ENCODE measurements at regions not wholly inside any gene's neighbourhood (a gene's known extent, or its start where the extent isn't known, plus 50 kb on each side); places are given as distances from the start of the nearest gene placed in this dataset.
"Not testable (repeated sequence)": the region's sequence is repeated elsewhere in the genome, so short reads cannot be mapped to it uniquely, and the experiment has no call there.

DNA sequence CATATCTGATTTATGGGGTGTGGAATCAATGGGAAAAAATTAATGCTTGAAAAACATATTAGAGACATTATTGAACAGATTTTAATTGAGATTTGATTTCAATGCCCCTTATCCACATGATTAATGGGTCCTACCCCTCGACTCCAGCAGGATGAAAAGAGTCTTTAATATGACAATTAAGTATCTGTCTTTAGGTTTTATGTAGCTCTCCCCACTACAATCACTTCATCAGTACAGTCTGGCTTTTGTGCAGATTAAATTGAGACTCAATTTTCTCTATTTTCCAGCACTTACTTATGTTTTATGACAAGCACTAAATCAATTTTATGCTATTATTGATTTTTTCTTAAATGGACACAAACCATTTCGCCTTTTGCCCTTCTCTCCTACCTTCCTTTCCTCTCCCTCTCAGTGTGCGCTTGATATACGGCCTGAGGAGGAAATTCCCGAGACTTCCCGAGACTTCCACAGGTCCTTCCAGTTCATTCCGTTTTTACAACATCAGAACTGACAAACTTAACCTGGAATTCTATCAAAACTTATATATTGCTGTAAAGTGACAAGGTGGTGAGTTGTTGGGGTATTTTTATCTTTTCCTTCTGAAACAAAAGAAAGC, 555.1 kb upstream of the SALL3 start:
- no peak for DNase-seq
- Histone ChIP-seq H3K9me3 (no peaks in the 10 kb centered on the region), H3K4me3 (no peak overlapping the region), H3K27me3 (no peaks in the 10 kb centered on the region), H3K36me3 (no peaks in the 10 kb centered on the region)

DNA sequence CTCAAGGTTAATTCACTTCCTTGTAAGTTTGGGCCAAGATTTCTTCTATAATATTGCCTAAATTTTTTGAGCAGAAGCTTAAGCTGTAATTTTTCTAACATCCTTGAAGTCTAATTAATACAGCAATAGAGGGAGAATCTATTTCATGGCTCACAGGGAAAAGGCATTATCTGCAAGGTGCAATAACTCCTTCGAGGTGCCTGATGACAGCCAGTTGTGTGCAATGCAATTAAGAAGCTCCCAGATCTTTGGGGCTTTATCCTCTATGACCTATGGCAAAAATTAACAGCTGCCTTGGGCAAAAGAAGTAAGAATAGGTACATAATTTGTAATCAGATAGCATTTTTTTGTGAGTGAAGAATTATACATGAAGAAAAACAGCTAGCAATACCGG, 554.6 kb upstream of the SALL3 start:
- Histone ChIP-seq H3K27me3 (no peaks in the 10 kb centered on the region), H3K9me3 (no peaks in the 10 kb centered on the region), H3K4me3 (no peak overlapping the region), H3K36me3 (no peaks in the 10 kb centered on the region)
- no peak for DNase-seq

DNA sequence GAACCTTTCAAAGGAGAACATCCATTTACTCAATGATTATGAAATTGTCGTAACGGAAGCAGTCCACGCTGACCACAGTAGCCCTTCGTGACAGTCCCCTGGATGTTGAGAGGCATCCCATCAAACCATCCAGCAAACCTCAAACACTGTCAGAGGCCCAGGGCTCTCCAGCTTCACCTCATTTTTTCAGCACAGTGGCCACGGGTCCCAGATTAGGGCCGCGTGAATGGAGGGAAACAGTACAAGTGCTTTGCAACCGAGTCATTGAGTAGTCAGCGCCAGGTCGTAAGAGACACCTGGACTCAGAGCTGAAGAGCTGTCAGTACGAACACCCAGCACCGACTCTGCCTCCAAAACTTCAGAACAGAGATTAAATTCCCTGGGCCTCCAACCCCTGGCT, 552.5 kb upstream of the SALL3 start:
- no peaks in the 10 kb centered on the region for H3K36me3 ChIP-seq
- no peak for DNase-seq
- no peaks in the 10 kb centered on the region for H3K27me3 ChIP-seq
- no peak overlapping the region for H3K4me3 ChIP-seq
- H3K9me3 ChIP-seq: no peaks in the 10 kb centered on the region

DNA sequence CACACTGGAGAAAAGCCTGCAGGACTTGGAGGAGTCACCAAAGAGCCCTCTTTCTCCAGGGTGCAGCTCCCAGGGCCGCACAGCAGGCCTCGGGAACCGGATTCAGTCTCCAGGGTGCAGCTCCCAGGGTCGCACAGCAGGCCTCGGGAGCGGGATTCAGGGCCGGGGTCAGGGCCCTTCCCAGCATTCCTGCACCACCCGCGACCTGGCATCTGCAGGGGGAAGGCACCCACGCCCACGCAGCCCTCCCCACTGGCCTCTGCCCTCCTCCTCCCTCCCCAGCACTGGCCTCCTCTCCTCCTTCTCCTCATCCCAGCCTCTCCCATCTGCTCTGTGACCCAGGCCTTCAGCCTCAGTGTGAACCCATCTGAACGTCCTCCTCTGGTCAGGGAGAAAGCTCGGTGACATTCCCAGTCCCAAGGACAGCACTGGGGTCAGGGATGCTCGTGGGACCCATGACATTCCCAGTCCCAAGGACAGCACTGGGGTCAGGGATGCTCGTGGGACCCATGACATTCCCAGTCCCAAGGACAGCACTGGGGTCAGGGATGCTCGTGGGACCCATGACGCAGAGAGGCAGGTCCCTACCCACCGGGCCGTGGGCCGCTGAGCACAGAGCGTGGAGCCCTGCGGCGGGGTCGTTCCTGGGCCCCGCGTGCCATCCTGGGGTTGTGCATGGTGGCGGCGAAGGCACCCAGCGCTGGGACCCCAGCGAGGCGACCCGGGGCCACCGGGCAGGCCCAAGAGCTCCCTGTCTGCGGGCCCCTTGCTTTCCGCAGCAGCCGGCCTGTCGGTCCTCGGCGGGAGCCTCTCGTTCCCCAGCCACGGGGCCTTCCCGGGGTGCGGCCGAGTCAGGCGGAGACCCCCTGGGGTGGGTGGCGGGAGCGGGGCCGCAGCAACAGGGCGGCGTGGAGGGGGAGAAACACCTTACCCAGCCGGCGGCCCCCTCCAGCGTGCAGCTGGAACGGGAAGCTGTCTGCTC, 550.2 kb upstream of the SALL3 start:
- Histone ChIP-seq H3K27me3 (no peaks in the 10 kb centered on the region), H3K4me3 (no peak overlapping the region), H3K36me3 (no peaks in the 10 kb centered on the region), H3K9me3 (no peaks in the 10 kb centered on the region)
- DNase-seq: no peak

DNA sequence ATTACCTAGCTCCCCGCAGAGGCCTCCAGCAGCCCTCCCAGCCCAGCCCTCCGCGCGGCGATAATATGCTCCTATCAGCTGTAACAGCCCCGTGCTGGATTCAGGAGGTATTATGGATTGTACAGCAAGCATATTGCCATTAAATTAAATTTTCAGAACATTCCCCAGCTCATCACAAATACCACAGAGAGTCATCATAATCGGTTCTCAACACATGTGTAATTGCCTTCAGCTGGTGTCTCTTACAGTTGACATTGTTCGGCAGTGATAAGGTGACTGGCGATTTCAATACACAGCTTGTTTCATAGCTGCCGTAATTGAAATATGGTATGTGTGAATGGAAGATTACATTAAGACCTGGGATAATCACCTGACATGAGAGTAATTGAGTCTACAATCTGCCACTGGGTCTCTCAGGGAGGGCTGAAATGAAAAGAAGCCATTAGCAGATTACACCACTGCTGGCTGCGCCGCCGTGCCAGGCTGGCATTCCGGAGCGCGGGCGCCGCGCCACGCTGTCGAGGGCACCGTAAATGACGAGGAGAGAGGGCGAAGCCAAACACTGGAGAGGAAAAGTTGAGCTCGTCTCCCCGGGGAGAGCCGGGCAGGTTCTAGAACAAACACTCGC, 549.4 kb upstream of the SALL3 start:
- H3K36me3 ChIP-seq: no peaks in the 10 kb centered on the region
- no peaks in the 10 kb centered on the region for H3K9me3 ChIP-seq
- no peaks in the 10 kb centered on the region for H3K27me3 ChIP-seq
- DNase-seq: no peak
- H3K4me3 ChIP-seq: no peak overlapping the region

DNA sequence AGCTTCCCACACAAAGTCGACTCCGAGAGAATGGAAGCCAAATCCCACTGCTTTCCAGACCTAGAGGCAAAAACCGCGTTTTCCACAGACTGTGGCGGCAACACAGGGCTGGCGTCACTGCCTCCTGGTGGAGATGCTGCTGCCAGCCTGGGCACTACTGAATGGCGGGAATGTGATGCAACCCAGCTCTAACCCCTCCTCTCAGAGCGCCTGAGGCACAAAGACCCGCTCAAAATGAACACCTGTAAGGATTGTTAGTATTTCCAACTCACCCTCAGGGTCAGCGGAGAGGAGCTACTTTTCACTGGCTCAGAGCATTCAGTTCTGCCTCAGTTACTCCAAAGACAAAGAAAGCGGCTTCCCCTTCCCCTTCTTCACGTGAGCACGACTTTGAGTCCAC, 548.0 kb upstream of the SALL3 start:
- Histone ChIP-seq H3K4me3 (no peak overlapping the region), H3K27me3 (no peaks in the 10 kb centered on the region), H3K9me3 (no peaks in the 10 kb centered on the region), H3K36me3 (no peaks in the 10 kb centered on the region)
- peak; percentile 17 for DNase-seq

DNA sequence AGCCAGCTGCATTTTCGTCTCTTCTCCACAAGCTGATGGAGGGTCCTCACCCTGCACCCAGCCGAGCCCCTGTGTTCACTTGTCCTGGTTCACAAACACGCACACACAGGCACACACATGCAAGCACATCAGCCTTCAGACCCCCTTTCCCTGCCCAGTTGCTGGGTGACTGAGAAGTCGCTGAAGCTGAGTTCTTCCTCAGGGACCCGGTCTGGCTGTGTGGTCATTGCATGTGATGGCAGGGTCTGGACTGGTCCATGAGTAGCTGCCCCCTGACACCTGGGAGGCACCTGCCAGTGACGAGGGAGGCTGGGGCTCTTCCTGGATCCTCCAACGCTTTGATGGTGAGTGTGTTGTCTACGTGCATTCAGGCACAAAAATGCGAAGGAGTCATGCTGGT, 546.1 kb upstream of the SALL3 start:
- no peak for DNase-seq
- no peak overlapping the region for H3K4me3 ChIP-seq
- H3K27me3 ChIP-seq: no peaks in the 10 kb centered on the region
- no peaks in the 10 kb centered on the region for H3K36me3 ChIP-seq
- no peaks in the 10 kb centered on the region for H3K9me3 ChIP-seq

DNA sequence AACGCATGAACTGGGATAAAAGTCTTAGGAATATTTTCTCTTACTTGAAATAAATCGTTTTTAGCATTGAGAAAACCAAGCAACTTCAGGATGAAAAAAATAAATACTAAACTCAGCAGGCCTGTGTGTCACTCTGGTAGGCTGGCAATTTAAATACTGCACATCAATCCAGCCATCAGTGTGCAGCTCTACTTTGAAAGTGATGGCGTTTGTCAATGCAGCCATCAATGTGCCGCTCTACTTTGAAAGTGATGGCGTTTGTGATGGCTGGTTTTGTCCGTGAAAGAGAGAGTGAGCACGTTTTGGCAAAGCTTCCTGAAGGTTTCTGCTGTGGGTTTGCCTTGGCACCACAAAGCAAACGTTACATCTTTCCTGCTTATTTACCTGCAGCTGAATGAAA, 543.5 kb upstream of the SALL3 start:
- Histone ChIP-seq H3K9me3 (no peaks in the 10 kb centered on the region), H3K36me3 (no peaks in the 10 kb centered on the region), H3K4me3 (no peak overlapping the region), H3K27me3 (no peaks in the 10 kb centered on the region)
- DNase-seq: no peak

DNA sequence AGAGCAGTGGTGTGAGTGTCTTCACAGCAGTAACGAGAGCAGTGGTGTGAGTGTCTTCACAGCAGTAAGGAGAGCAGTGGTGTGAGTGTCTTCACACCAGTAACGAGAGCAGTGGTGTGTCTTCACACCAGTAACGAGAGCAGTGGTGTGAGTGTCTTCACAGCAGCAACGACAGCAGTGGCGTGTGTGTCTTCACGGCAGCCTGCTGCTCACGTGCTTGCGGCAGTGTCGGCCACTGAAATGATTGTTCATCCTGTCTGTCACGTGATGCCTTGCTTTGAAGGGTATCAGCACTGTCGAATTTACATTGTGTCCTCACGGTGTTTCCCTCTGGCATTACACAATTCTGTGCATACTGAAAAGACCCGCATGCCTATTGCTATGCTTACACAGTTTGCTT, 541.4 kb upstream of the SALL3 start:
- not testable (repeated sequence) for H3K36me3 ChIP-seq, H3K9me3 ChIP-seq, H3K4me3 ChIP-seq, H3K27me3 ChIP-seq, DNase-seq

DNA sequence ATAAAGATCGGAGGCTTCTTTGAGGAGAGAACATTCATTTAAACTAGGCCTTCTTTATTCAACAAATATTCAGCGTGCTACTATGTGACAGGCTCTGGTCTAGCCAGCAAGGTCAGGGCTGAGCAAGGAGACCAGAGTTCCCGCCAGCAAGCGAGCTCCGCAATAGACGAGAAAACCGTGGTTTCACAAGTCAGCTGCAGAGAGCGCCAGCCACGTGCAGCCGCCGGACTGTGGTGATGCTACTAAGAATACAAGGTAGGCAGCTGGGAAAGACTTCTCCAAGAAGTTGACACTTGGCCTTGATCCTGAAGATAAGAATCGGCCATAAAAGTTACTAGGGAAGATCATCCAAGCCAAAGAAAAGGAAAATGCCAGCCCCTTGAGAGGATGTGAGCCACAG, 533.7 kb upstream of the SALL3 start:
- Histone ChIP-seq H3K9me3 (no peaks in the 10 kb centered on the region), H3K27me3 (no peaks in the 10 kb centered on the region), H3K4me3 (no peak overlapping the region), H3K36me3 (no peaks in the 10 kb centered on the region)
- DNase-seq: no peak

DNA sequence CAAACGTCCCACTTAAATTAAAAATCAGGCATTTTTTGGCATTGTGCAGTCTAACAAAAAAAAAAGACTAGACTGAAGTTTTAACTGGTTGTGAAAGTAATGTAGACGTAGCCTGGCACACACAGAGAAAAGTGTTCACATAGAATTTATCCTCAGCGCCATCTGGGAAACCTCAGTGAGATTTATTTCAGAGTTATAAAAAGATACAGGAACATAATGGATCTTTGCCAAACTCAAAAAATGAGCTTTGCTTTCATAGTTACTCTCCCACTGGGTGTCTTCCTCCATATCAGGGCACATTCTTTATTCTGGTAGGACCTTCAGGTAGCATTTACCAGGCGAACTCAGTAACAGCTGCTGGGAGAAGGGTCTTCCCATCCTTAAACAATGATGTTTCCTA, 532.4 kb upstream of the SALL3 start:
- no peak for DNase-seq

DNA sequence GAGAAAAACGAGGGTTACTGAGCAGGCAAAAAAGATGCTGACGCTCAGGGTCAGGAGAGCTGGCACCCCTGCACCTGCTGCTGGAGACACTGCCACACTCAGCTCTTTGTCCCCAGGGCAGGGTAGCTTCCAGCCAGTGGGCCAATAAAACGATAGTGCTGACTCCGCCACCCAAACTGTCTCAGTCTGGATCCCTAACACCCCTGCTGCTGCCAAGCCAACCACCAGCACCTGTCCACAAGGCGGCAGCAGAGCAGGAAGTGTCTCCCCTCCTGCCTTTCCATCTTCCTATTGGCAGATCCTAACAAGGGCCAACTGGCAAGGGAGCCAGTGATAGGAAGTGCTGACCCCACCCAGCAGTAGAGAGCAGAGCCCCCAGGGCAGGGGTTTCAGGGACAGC, 531.5 kb upstream of the SALL3 start:
- no peak overlapping the region for H3K4me3 ChIP-seq
- no peaks in the 10 kb centered on the region for H3K27me3 ChIP-seq
- no peak for DNase-seq
- no peaks in the 10 kb centered on the region for H3K36me3 ChIP-seq
- H3K9me3 ChIP-seq: no peaks in the 10 kb centered on the region

More for the DNA sequence above, 532.4 kb upstream of the SALL3 start:
- Histone ChIP-seq H3K9me3 (no peaks in the 10 kb centered on the region), H3K4me3 (no peak overlapping the region), H3K36me3 (no peaks in the 10 kb centered on the region), H3K27me3 (no peaks in the 10 kb centered on the region)

DNA sequence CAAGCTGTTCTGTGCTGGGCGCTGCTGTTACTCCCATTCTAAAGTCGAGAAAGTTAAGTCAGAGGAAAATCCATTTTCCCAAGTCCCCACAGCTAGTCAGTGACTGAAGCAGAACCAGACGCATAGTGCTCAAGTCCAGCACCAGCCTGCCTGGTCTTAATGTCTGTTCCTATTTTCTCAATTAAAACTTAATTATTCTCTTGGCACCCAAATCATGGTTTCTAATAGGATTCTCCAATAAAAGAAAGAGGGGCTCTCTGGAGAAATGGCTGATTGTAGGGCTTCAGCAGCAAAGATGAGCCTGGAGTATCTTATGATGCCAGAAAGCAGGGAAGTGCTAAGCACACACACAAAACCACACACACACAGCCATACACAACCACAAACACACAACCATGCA, 531.0 kb upstream of the SALL3 start:
- no peaks in the 10 kb centered on the region for H3K9me3 ChIP-seq
- no peaks in the 10 kb centered on the region for H3K36me3 ChIP-seq

DNA sequence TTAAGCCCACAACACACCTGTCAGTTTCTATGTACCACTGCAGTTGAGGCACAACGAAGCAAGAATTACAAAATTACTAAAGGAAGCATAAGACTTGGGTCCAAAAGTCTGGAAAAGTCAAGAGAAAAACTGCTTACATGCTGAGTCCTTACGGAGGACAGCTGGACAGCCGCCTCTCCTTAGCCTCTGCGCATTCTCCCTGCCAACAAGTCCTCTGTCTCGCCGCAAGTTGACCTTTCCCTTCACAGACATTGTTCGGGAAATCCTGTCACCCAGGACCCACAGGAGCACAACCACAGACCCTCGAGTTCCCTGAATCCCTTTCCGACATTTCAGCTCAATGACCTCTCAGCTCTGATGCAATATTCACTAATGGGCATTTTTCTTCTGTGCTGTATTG, 525.4 kb upstream of the SALL3 start:
- Histone ChIP-seq H3K27me3 (no peaks in the 10 kb centered on the region), H3K36me3 (no peaks in the 10 kb centered on the region), H3K9me3 (no peaks in the 10 kb centered on the region), H3K4me3 (no peak overlapping the region)
- DNase-seq: no peak

More for the DNA sequence above, 531.0 kb upstream of the SALL3 start:
- Histone ChIP-seq H3K4me3 (no peak overlapping the region), H3K27me3 (no peaks in the 10 kb centered on the region)
- no peak for DNase-seq

DNA sequence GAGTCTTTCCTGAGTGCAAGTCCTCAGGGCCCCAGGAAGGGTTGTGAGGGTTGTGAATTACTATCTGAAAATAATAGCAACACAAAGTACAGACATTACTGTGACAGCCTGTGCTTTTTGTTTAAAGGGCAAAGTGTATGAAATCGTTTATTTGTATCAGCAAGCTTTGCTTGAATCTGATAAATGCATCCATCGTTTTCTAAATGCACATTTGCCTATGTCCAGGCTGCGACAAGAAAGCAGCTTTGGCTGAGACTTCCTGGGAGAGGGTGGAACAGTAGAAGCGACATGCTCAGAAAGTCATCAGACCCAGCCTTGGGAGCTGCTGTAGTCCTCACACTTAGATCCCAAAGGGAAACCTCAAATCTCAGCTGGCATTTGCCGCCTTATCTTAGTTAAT, 524.2 kb upstream of the SALL3 start:
- no peak overlapping the region for H3K4me3 ChIP-seq
- DNase-seq: no peak

DNA sequence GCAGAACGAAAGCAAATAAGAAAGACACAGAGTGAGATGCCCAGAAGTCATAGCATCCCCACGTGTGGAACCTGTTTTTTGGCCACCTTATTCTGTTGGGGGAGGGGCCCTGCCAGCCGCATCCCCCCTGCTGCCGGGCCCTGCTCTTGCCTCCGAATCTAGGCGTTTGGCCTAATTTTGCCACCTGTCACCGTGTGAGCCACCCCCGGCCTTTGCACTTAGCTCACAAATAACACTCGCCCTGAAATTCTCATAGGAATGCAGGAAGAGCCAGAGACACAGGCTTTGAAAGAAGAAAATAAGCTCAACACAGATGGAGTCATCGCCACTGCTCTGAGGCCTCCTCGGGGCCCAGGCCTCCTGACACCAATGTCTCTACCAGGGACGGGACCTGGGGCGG, 522.6 kb upstream of the SALL3 start:
- no peak for DNase-seq
- Histone ChIP-seq H3K27me3 (no peaks in the 10 kb centered on the region), H3K4me3 (no peak overlapping the region), H3K36me3 (no peaks in the 10 kb centered on the region), H3K9me3 (no peaks in the 10 kb centered on the region)

More for the DNA sequence above, 524.2 kb upstream of the SALL3 start:
- Histone ChIP-seq H3K9me3 (no peaks in the 10 kb centered on the region), H3K27me3 (no peaks in the 10 kb centered on the region), H3K36me3 (no peaks in the 10 kb centered on the region)

DNA sequence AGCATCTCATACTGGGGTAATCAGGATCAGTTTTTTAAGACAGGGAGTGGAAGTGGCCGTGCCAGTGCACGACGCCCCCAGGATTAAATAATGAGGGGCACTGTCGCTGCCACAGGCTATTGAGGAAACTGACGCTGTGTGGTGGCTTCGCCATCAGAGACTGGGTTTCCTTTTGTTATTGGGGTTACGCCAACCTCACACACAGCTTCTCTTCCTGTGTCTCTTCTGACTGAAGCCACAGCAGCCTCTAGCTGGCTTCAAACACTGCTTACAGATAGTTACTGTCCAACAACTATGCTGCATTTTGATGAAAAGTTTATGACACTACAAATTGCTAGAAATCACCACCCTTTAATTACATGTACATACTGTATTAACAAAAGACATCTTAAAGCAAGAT, 521.9 kb upstream of the SALL3 start:
- Histone ChIP-seq H3K36me3 (no peaks in the 10 kb centered on the region), H3K27me3 (no peaks in the 10 kb centered on the region), H3K4me3 (no peak overlapping the region), H3K9me3 (no peaks in the 10 kb centered on the region)
- no peak for DNase-seq

DNA sequence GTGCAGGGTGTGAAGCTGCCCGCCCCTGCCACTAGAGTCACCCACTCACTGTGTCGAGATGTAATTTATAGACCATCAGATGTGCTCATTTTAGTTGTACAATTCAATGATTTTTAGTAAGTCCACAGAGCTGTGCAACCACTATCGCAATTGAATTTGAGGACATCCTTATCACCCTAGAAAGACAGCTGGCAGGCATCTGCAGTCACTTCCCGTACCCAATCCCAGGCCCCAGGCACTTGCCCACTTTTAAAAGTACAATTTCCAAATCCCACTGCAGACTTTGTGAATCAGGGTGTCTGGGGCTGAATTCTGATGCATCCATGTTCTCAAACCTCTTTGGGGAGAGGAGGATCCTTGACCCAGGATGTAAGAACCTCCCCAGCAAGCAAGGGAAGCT, 521.3 kb upstream of the SALL3 start:
- Histone ChIP-seq H3K9me3 (no peaks in the 10 kb centered on the region), H3K4me3 (no peak overlapping the region), H3K36me3 (no peaks in the 10 kb centered on the region), H3K27me3 (no peaks in the 10 kb centered on the region)
- no peak for DNase-seq
